Epidermal melanocyte (primary cell): ENCODE measurements at regions not wholly inside any gene's neighbourhood (a gene's known extent, or its start where the extent isn't known, plus 50 kb on each side); places are given as distances from the start of the nearest gene placed in this dataset.

Experiments used
- DNase-seq: peaks from one replicate; pipeline ENCODE4 v3.0.0; 2011; ENCODE audit warnings: low spot score; ENCODE audit not compliant: insufficient read length

DNA sequence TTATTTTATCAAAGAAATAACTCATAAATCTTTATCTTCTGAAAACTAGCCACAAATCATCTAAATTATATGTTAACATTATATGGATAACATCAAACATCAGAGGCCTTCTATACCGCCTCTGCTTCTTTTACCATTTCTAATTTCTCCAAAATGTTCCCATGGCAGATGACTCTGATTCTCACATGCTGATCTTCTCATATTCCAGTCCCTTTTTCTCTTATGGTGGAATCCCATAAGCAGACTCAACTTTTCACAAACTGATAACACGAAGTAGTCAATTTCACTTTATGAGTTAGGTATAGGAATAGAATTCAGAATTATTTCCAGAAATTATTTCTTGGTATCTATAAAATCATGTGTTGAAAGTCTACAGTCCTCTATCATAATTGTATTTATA lies 212.3 kb downstream of the ENC1 start:
- no peak for DNase-seq

GRCh38 chr5:74426506-74426905 lies 214.0 kb downstream of the ENC1 start:
- no peak for DNase-seq

GRCh38 chr5:74424162-74424868 lies 216.2 kb downstream of the ENC1 start:
- DNase-seq: no peak

DNA sequence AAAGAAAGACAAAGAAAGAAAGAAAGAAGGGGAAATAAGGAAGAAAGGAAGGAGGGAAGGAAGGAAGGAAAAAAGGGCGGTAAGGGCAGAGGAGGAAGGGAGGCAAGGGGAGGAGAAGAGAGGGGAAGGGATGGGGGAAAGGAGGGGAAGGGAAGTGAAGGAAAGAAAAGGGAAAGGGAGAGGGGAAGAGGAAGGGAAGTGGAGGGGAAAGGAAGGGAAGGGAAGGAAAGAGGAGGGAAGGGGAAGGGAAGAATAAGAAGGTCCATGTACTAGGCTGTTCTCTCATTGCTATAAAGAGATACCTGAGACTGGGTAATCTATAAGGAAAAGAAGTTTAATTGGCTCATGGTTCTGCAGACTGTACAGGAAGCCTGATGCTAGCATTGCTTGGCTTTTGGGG lies 217.1 kb downstream of the ENC1 start:
- no peak for DNase-seq

DNA sequence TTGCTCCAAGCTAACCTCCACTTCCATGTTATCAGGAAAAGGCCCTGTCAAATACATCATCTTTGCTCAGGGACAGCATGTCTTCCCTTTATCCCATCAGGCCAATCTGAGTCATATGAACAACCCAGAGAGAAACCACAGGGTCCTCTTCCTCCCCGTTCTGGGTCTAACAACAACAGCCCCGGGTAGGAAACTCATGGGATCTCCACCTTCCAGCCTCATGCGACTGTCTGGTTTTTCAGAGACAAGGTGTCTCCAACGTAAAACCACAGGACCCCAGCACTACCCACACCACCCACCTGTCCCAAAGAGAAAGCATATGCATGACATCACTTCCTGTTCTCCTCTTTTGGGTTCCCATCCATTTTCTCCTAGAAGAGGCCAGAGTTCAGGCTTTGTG lies 217.9 kb downstream of the ENC1 start:
- DNase-seq: no peak

DNA sequence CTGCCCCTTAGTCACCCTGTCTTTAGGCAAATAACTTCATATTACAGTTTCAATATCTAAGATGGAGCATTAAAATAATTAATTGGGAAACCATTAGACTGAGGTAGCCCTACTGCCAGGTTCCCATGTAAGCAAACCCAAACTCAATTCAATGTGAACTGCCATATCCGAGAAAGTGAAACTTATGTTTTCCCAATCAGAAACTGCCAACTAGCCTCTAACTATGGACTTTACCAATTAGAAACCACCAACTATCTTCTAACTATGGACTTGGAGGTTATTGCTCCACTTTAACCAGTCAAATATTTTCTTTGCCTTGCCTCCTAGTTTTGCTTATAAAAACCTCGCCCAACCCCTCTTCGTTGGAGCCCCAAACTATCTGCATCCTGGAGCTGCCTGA lies 218.5 kb downstream of the ENC1 start:
- DNase-seq: no peak

DNA sequence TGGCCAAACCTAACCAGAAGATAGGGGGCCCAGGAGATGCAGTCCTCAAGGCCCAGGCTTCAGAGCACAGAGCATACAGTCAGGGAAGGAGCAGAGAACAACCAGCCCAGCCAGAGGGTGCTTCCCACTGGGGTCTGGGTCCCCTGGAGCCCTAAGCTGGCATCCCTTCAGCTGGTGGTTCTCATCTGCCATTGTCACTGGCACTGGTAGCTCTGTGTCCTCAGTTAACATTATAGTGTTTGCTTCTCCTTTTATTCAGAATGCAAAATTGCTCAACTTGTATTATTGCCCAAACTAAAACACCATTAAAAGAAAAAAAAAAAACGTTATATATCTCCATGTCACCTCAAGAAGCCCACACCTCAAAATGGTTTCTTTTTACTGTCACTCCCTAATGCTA lies 219.2 kb downstream of the ENC1 start:
- no peak for DNase-seq

DNA sequence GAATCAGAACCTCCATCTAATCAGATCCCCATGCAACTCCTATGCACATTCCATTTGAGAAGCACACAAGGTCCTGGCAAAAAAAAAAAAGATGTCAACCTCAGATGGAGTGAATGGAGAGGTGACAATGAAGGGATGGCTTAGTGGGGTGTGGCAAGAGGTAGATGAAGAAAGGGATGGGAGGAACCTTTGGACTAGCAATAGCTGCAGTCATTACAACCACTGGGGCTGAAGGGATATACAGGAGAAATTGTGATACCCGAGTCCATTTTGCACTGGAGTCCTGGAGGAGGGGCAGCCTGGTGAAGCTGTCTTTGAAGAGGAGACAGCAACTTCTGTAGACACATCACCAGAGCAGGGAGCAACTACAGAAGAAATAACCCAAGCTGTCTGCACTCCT lies 219.6 kb downstream of the ENC1 start:
- DNase-seq: no peak

GRCh38 chr5:74420220-74420619 lies 220.3 kb downstream of the ENC1 start:
- no peak for DNase-seq

GRCh38 chr5:74419468-74419867 lies 221.1 kb downstream of the ENC1 start:
- no peak for DNase-seq

DNA sequence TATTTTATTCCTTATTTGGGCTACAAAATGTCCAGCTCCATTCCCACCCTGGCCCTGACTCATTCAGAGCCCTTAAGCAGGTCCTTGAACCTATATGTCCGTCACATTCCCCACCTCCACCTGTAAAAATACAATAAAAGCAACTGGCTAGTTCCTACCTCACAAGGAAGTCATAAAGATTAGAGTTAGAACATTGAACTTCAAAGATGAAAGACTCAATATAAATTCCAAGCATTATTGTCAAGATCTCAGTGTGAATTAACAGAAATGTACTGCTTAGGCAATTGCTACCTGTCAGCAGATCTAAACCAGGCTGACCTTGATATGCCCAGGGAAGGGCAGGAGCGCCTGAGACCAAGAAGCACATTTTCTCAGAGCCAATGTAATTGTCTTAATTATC lies 221.8 kb downstream of the ENC1 start:
- no peak for DNase-seq

DNA sequence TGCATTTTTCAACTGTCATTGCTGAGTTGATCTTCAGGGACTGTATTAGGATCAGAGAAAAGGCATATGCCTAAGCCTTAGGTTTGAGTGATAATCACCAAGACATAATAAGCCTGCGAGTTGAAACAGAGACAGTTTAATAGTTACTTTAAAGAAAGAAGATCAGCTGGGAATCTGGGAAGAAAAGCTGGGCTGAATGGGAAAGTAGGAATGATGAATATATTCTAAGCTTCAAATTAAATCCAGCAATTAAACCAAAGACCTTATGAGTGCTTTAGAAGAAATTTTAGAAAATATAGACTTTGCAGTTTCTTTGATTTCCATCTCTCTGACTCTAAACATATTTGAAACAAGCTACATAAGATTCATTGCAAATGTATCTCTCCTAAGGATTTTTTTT lies 222.3 kb downstream of the ENC1 start:
- DNase-seq: no peak

- no peak for DNase-seq
Observed at GRCh38 chr5:74415695-74416102, 224.8 kb downstream of the ENC1 start.

DNA sequence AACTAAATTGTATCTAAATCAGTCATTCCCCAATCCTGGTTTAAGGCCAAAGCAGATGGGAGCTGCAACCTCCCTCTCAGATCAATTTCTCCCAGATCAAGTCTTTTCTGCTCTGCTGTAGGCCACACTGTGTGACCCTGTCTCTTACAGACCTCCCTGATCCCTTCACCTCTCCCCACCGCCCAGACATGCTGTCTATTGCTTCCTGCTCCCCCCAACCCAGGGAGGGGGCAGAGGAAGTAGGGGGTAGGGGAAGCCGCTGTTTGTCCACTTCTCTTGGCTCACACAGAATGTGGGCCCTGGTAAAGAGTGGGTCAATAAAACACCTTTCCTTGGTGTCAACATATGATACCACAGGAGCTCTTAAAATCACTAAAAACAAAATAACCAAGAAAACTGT lies 226.3 kb downstream of the ENC1 start:
- no peak for DNase-seq

DNA sequence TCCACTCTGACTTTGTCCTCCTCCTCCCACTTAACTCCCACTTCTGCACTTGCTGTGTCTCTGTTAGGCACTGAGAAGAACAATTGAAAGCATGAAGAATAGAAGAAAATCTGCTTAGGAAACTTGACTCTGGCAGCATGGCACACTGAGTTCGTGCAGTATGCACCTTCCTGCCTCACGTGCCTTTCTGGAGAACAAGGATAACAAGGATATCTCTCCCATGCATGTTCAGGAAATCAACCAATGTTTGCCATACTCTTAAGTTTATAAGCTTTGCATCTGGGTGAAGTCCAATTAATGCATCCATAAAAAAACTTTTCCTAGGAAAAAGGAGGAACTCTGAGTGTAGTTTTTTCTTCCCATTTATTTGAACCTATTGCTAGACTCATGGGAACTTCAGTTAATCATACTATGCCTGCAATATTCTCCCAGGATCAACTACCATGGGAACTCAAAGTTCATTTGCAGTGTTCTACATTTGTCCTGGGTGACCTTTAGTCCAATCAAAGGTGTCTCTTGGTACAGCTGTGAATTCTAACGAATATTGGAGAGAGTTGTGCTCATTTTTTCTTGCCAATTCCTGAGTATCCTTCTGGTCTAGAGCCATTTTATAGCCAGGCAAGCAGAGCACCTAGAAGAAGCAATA lies 227.0 kb downstream of the ENC1 start:
- DNase-seq: no peak

GRCh38 chr5:74412066-74412465 lies 228.5 kb downstream of the ENC1 start:
- no peak for DNase-seq

GRCh38 chr5:74409712-74410111 lies 230.8 kb downstream of the ENC1 start:
- no peak for DNase-seq

DNA sequence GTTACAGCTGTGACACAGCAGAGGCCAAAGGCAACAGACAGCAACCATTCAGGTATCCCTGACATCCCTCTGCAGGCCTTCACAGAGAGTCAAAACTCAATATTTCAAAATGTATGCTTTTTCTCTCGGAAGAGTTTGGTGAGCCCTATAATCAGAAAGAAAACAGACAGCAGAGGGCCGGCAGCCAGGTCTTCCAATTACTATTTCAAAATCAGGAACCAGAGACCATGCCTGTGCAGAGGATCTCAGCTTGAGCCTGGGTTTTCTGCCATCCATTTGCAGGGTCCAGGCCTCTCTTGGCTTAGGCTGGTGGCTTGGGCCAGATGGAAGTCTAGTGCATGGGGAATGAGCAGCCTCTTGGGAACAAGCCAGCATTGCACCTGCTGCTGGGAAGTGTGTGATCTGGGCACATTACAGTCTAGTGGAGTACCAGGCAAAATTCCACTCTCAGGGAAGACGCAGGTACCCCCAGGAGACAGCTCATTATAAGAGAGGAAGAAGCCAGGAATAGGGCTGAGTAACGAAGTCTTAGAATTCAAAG lies 231.3 kb downstream of the ENC1 start:
- no peak for DNase-seq

GRCh38 chr5:74408150-74409043 lies 232.1 kb downstream of the ENC1 start:
- no peak for DNase-seq

GRCh38 chr5:74407701-74408100 lies 232.8 kb downstream of the ENC1 start:
- no peak for DNase-seq

- DNase-seq: no peak
Observed at GRCh38 chr5:74406844-74407243, 233.7 kb downstream of the ENC1 start.

DNA sequence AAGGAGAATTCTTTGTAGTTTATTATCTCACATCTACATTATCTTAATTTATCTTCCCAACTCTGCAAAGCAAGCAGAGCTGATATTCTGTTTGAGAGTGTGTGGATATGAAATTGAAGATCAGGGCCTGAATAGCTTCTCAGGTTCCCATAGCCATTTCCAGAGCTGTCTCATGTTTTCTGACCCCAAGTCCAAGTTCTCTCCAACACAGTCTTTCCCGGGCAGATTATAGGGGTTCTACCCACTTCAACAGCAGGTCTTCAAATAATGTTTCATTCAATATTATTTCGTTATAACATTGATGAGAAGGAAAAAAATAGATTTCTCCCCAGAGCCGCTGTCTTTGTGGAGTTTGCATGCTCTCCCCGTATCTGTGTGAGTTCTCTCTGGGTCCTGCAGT lies 234.9 kb downstream of the ENC1 start:
- DNase-seq: no peak
